ENCODE measurements at regions not wholly inside any gene's neighbourhood (a gene's known extent, or its start where the extent isn't known, plus 50 kb on each side); places are given as distances from the start of the nearest gene placed in this dataset.

- Mint-ChIP-seq H3K27ac (no peak overlapping the region), H3K4me1 (no peaks in the 10 kb centered on the region), H3K9me3 (peaks cover 66% of the 10 kb centered on the region), H3K27me3 (ENCODE audit: low read depth) (no peaks in the 10 kb centered on the region; the same call in 1 of the 2 replicates), H3K4me3 (no peak overlapping the region), H3K36me3 (peaks cover 51% of the 10 kb centered on the region)
- no peak for TF ChIP-seq FOXP1 (CRISPR knock-in tag; IDR thresholded peaks at IDR 0.05; ENCODE audit: borderline replicate concordance)
- TF ChIP-seq GRHL2 (CRISPR knock-in tag; IDR thresholded peaks at IDR 0.05; ENCODE audit: insufficient replicate concordance, severe bottlenecking), result no peak
- no peak for TF ChIP-seq GTF2I (CRISPR knock-in tag; conservative IDR thresholded peaks at IDR 0.05)
- TF ChIP-seq ZNF317 (CRISPR knock-in tag; IDR thresholded peaks at IDR 0.05; ENCODE audit: borderline replicate concordance, low read depth), result no peak
- TF ChIP-seq MYBL2 (CRISPR knock-in tag; IDR thresholded peaks at IDR 0.05), result no peak
- no peak for TF ChIP-seq HMGXB4 (CRISPR knock-in tag; IDR thresholded peaks at IDR 0.05)
- no peak for TF ChIP-seq CREM (CRISPR knock-in tag; IDR thresholded peaks at IDR 0.05)
- TF ChIP-seq SMAD3 (CRISPR knock-in tag; IDR thresholded peaks at IDR 0.05; ENCODE audit: borderline replicate concordance), result no peak
- TF ChIP-seq, protein P1, sequence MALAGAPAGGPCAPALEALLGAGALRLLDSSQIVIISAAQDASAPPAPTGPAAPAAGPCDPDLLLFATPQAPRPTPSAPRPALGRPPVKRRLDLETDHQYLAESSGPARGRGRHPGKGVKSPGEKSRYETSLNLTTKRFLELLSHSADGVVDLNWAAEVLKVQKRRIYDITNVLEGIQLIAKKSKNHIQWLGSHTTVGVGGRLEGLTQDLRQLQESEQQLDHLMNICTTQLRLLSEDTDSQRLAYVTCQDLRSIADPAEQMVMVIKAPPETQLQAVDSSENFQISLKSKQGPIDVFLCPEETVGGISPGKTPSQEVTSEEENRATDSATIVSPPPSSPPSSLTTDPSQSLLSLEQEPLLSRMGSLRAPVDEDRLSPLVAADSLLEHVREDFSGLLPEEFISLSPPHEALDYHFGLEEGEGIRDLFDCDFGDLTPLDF (CRISPR knock-in tag; IDR thresholded peaks at IDR 0.05), result no peak
- TF ChIP-seq ZSCAN18 (CRISPR knock-in tag; IDR thresholded peaks at IDR 0.05), result no peak
- no peak for TF ChIP-seq ZNF121 (CRISPR knock-in tag; IDR thresholded peaks at IDR 0.05)
- no peak for TF ChIP-seq ZNF232 (CRISPR knock-in tag; IDR thresholded peaks at IDR 0.05)
- no peak for TF ChIP-seq AR (CRISPR knock-in tag; IDR thresholded peaks at IDR 0.05)
- TF ChIP-seq, protein P2, sequence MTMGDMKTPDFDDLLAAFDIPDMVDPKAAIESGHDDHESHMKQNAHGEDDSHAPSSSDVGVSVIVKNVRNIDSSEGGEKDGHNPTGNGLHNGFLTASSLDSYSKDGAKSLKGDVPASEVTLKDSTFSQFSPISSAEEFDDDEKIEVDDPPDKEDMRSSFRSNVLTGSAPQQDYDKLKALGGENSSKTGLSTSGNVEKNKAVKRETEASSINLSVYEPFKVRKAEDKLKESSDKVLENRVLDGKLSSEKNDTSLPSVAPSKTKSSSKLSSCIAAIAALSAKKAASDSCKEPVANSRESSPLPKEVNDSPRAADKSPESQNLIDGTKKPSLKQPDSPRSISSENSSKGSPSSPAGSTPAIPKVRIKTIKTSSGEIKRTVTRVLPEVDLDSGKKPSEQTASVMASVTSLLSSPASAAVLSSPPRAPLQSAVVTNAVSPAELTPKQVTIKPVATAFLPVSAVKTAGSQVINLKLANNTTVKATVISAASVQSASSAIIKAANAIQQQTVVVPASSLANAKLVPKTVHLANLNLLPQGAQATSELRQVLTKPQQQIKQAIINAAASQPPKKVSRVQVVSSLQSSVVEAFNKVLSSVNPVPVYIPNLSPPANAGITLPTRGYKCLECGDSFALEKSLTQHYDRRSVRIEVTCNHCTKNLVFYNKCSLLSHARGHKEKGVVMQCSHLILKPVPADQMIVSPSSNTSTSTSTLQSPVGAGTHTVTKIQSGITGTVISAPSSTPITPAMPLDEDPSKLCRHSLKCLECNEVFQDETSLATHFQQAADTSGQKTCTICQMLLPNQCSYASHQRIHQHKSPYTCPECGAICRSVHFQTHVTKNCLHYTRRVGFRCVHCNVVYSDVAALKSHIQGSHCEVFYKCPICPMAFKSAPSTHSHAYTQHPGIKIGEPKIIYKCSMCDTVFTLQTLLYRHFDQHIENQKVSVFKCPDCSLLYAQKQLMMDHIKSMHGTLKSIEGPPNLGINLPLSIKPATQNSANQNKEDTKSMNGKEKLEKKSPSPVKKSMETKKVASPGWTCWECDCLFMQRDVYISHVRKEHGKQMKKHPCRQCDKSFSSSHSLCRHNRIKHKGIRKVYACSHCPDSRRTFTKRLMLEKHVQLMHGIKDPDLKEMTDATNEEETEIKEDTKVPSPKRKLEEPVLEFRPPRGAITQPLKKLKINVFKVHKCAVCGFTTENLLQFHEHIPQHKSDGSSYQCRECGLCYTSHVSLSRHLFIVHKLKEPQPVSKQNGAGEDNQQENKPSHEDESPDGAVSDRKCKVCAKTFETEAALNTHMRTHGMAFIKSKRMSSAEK (CRISPR knock-in tag; IDR thresholded peaks at IDR 0.05; ENCODE audit: borderline replicate concordance), result no peak
- no peak for TF ChIP-seq FOXJ3 (CRISPR knock-in tag; IDR thresholded peaks at IDR 0.05; ENCODE audit: borderline replicate concordance)
- no peak for ATAC-seq
- POLR2A ChIA-PET, result no interaction called here
- CTCF ChIA-PET, result no interaction called here
- no peak for DNase-seq (ENCODE audit: low spot score)
These were observed 431.5 kb upstream of the CNTN6 start for GRCh38 chr3:661356-661755.

Measured in WTC11 (cell line).